ENCODE measurements at regions not wholly inside any gene's neighbourhood (a gene's known extent, or its start where the extent isn't known, plus 50 kb on each side); places are given as distances from the start of the nearest gene placed in this dataset.

GRCh38 chr14:56471056-56471455, 108.5 kb upstream of the TMEM260 start:
- no peak overlapping the region for H3K4me3 ChIP-seq (ENCODE audit: low read depth, low read length, poor library complexity, severe bottlenecking)
- H4K20me1 ChIP-seq (ENCODE audit: insufficient read depth, low read length), result no peaks in the 10 kb centered on the region
- H3K9ac ChIP-seq (ENCODE audit: low read length), result no peak overlapping the region
- no peaks in the 10 kb centered on the region for H3K27me3 ChIP-seq (ENCODE audit: insufficient read depth, low read length)
- no peaks in the 10 kb centered on the region for H3F3A ChIP-seq (ENCODE audit: insufficient read depth, low read length)
- TF ChIP-seq, protein P1, sequence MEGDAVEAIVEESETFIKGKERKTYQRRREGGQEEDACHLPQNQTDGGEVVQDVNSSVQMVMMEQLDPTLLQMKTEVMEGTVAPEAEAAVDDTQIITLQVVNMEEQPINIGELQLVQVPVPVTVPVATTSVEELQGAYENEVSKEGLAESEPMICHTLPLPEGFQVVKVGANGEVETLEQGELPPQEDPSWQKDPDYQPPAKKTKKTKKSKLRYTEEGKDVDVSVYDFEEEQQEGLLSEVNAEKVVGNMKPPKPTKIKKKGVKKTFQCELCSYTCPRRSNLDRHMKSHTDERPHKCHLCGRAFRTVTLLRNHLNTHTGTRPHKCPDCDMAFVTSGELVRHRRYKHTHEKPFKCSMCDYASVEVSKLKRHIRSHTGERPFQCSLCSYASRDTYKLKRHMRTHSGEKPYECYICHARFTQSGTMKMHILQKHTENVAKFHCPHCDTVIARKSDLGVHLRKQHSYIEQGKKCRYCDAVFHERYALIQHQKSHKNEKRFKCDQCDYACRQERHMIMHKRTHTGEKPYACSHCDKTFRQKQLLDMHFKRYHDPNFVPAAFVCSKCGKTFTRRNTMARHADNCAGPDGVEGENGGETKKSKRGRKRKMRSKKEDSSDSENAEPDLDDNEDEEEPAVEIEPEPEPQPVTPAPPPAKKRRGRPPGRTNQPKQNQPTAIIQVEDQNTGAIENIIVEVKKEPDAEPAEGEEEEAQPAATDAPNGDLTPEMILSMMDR (IDR thresholded peaks at IDR 0.05; ENCODE audit: low read length), result no peak
- TF ChIP-seq EZH2 (IDR thresholded peaks at IDR 0.05; ENCODE audit: borderline replicate concordance, low read length), result no peak
- no peaks in the 10 kb centered on the region for H3K36me3 ChIP-seq (ENCODE audit: insufficient read depth, low read length)
- no peak overlapping the region for H2AFZ ChIP-seq (ENCODE audit: low read length)
- no peak overlapping the region for H3K27ac ChIP-seq (ENCODE audit: low read depth, low read length, poor library complexity, severe bottlenecking)
- no peaks in the 10 kb centered on the region for H3K9me2 ChIP-seq (ENCODE audit: low read depth, low read length)
- H3K79me2 ChIP-seq (ENCODE audit: insufficient read depth, low read length), result no peaks in the 10 kb centered on the region
- no peak overlapping the region for H3K4me2 ChIP-seq (ENCODE audit: low read length)
- H3K9me3 ChIP-seq (ENCODE audit: low read length), result no peaks in the 10 kb centered on the region
- H3K4me1 ChIP-seq (ENCODE audit: insufficient read depth, low read length, severe bottlenecking), result no peaks in the 10 kb centered on the region

DNA sequence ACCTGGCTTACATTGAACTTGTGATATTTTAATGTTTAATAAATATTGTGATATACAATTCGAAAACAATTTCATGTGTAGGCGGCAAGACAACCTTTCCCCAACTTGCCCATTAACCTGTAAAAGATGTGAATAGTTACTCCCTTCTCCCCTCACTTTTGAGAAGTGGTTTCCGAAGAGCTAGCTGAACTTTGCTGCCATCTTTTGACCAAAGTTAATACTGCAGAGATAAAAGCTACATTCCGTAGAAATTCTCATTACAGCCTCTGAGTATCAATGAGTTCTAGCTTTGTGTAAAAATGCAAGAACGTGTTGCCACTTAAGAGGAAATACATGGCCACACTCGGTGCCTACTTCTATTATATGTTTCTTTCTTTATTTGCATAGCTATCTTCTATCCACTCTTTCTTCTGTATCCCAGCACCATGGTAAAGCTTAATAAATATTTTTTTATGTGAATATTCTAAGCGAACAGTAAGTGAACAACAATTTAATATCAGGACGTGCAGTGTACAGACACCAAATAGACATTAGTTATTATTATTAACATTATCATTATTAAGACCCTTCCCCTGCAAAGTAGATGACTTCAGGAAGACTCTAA, 105.1 kb upstream of the TMEM260 start:
- TF ChIP-seq, protein P1 (IDR thresholded peaks at IDR 0.05; ENCODE audit: low read length), result peak; percentile 75
- TF ChIP-seq EZH2 (IDR thresholded peaks at IDR 0.05; ENCODE audit: borderline replicate concordance, low read length), result no peak
- Histone ChIP-seq H4K20me1 (ENCODE audit: insufficient read depth, low read length) (no peaks in the 10 kb centered on the region), H3K4me2 (ENCODE audit: low read length) (no peak overlapping the region), H3K9me2 (ENCODE audit: low read depth, low read length) (no peaks in the 10 kb centered on the region), H2AFZ (ENCODE audit: low read length) (no peak overlapping the region), H3K27me3 (ENCODE audit: insufficient read depth, low read length) (no peaks in the 10 kb centered on the region), H3K9me3 (ENCODE audit: low read length) (no peaks in the 10 kb centered on the region), H3K9ac (ENCODE audit: low read length) (no peak overlapping the region), H3K27ac (ENCODE audit: low read depth, low read length, poor library complexity, severe bottlenecking) (no peak overlapping the region), H3K4me3 (ENCODE audit: low read depth, low read length, poor library complexity, severe bottlenecking) (no peak overlapping the region), H3K36me3 (ENCODE audit: insufficient read depth, low read length) (no peaks in the 10 kb centered on the region), H3K4me1 (ENCODE audit: insufficient read depth, low read length, severe bottlenecking) (no peaks in the 10 kb centered on the region), H3F3A (ENCODE audit: insufficient read depth, low read length) (no peaks in the 10 kb centered on the region), H3K79me2 (ENCODE audit: insufficient read depth, low read length) (no peaks in the 10 kb centered on the region)

- no peak overlapping the region for H3K9ac ChIP-seq (ENCODE audit: low read length)
- no peaks in the 10 kb centered on the region for H3K36me3 ChIP-seq (ENCODE audit: insufficient read depth, low read length)
- TF ChIP-seq, protein P1 (IDR thresholded peaks at IDR 0.05; ENCODE audit: low read length), result peak; percentile 39; the same call in 1 of the 2 replicates
- TF ChIP-seq EZH2 (IDR thresholded peaks at IDR 0.05; ENCODE audit: borderline replicate concordance, low read length), result no peak
- H3K4me2 ChIP-seq (ENCODE audit: low read length), result no peak overlapping the region
- no peak overlapping the region for H2AFZ ChIP-seq (ENCODE audit: low read length)
- H3K79me2 ChIP-seq (ENCODE audit: insufficient read depth, low read length), result no peaks in the 10 kb centered on the region
- H3K9me3 ChIP-seq (ENCODE audit: low read length), result no peaks in the 10 kb centered on the region
- H3K27ac ChIP-seq (ENCODE audit: low read depth, low read length, poor library complexity, severe bottlenecking), result no peak overlapping the region
- H3K4me1 ChIP-seq (ENCODE audit: insufficient read depth, low read length, severe bottlenecking), result no peaks in the 10 kb centered on the region
- H3K27me3 ChIP-seq (ENCODE audit: insufficient read depth, low read length), result no peaks in the 10 kb centered on the region
- H3K9me2 ChIP-seq (ENCODE audit: low read depth, low read length), result no peaks in the 10 kb centered on the region
- no peak overlapping the region for H3K4me3 ChIP-seq (ENCODE audit: low read depth, low read length, poor library complexity, severe bottlenecking)
- H4K20me1 ChIP-seq (ENCODE audit: insufficient read depth, low read length), result no peaks in the 10 kb centered on the region
- H3F3A ChIP-seq (ENCODE audit: insufficient read depth, low read length), result no peaks in the 10 kb centered on the region
Observed at GRCh38 chr14:56482310-56482911, 97.2 kb upstream of the TMEM260 start.
